SK-N-SH (cell line): ENCODE measurements at regions not wholly inside any gene's neighbourhood (a gene's known extent, or its start where the extent isn't known, plus 50 kb on each side); places are given as distances from the start of the nearest gene placed in this dataset.

Source experiments
- CTCF ChIA-PET: fragments of 300-600, 350-600 bp; formaldehyde crosslinking; extraction: SDS; loops from one replicate; lab custom pipeline; 2021; lab: Yijun Ruan, JAX
- POLR2A ChIA-PET: fragments of 350-600 bp; sonication (Branson Sonifier 250); formaldehyde crosslinking; extraction: SDS; loops from one replicate; lab custom pipeline; 2020; ENCODE audit warnings: antibody characterized with exemption, inconsistent platforms; lab: Yijun Ruan, JAX
- DNase-seq: peaks from one replicate; pipeline ENCODE4 v3.0.0; 2012
- H2AFZ ChIP-seq: fragments of 200-600 bp; sonication (generic); 2 replicates; pipeline ENCODE4 v1.8.1; 2016; ENCODE audit warnings: antibody characterized with exemption, mild to moderate bottlenecking, low read depth
- H3F3A ChIP-seq: fragments of 200-600 bp; sonication (generic); replicated peaks from 2 replicates; pipeline ENCODE3; 2016; ENCODE audit warnings: antibody characterized with exemption, mild to moderate bottlenecking; ENCODE audit not compliant: insufficient read depth
- H3K27ac ChIP-seq, 2 experiments: fragments of 200-500 bp in 1 of 2; fragments of 200-600 bp in 1 of 2; sonication (Bioruptor generic) in 1 of 2; sonication (generic), shearing (Covaris generic) in 1 of 2; 2 replicates each; pipeline versions ENCODE4 v1.5.1 to v1.6.1; 2014 to 2016; ENCODE audit warnings: low read depth in 2 of 2, inconsistent platforms in 1 of 2, low read length in 1 of 2, mild to moderate bottlenecking in 1 of 2, mixed read lengths in 1 of 2
- H3K27me3 ChIP-seq: fragments of 200-600 bp; sonication (generic), shearing (Covaris generic); 2 replicates; pipeline ENCODE4 v1.6.1; 2016; ENCODE audit warnings: mixed run types; ENCODE audit not compliant: insufficient read depth
- H3K36me3 ChIP-seq, 2 experiments: fragments of 200-500 bp in 1 of 2; fragments of 200-600 bp in 1 of 2; sonication (Bioruptor generic) in 1 of 2; sonication (generic) in 1 of 2; replicated peaks in 1 of 2; 2 replicates each; pipeline versions ENCODE3 to v1.5.1; 2014 to 2016; ENCODE audit warnings: low read length in 1 of 2, mild to moderate bottlenecking in 1 of 2; ENCODE audit not compliant: insufficient read depth in 2 of 2, control insufficient read depth in 1 of 2
- H3K4me1 ChIP-seq, 2 experiments: fragments of 200-500 bp in 1 of 2; fragments of 200-600 bp in 1 of 2; sonication (Bioruptor generic) in 1 of 2; sonication (generic), shearing (Covaris generic) in 1 of 2; 2 replicates each; pipeline versions ENCODE4 v1.5.1 to v1.6.1; 2014 to 2016; ENCODE audit warnings: low read depth in 1 of 2, low read length in 1 of 2, mixed run types in 1 of 2; ENCODE audit not compliant: insufficient read depth in 2 of 2, control insufficient read depth in 1 of 2
- H3K4me2 ChIP-seq: fragments of 200-600 bp; sonication (generic), shearing (Covaris generic); 2 replicates; pipeline ENCODE4 v1.6.1; 2017; ENCODE audit warnings: mixed run types
- H3K4me3 ChIP-seq, 2 experiments: fragments of 200-500 bp in 1 of 2; fragments of 200-600 bp in 1 of 2; sonication (Bioruptor generic) in 1 of 2; sonication (generic), shearing (Covaris generic) in 1 of 2; 2 replicates each; pipeline versions ENCODE4 v1.5.1 to v1.8.1; 2014 to 2016; ENCODE audit warnings: low read depth in 2 of 2, inconsistent platforms in 1 of 2, low read length in 1 of 2, mild to moderate bottlenecking in 1 of 2, mixed read lengths in 1 of 2, moderate library complexity in 1 of 2
- H3K79me2 ChIP-seq: fragments of 200-600 bp; sonication (generic); 2 replicates; pipeline ENCODE4 v1.8.1; 2017; ENCODE audit warnings: mild to moderate bottlenecking; ENCODE audit not compliant: insufficient read depth
- H3K9ac ChIP-seq: fragments of 200-600 bp; sonication (generic); 2 replicates; pipeline ENCODE4 v1.6.1; 2017; ENCODE audit warnings: mixed run types
- H3K9me2 ChIP-seq: fragments of 200-600 bp; sonication (generic); 2 replicates; pipeline ENCODE4 v1.6.1; 2017; ENCODE audit warnings: mixed run types
- H3K9me3 ChIP-seq: fragments of 200-600 bp; sonication (generic); 2 replicates; pipeline ENCODE4 v1.6.1; 2017; ENCODE audit warnings: mixed run types, mild to moderate bottlenecking, moderate library complexity
- H4K20me1 ChIP-seq: fragments of 200-600 bp; sonication (generic); 2 replicates; pipeline ENCODE4 v1.6.1; 2017; ENCODE audit warnings: mild to moderate bottlenecking, mixed run types; ENCODE audit not compliant: insufficient read depth
- EP300 ChIP-seq, 2 experiments: IDR thresholded peaks; 2 replicates each; pipeline versions ENCODE4 v1.4.0 to v1.6.1; 2012; ENCODE audit warnings: borderline replicate concordance in 1 of 2, low read depth in 1 of 2, low read length in 1 of 2
- FOSL2 ChIP-seq: IDR thresholded peaks from 2 replicates; pipeline ENCODE4 v1.4.0; 2012; ENCODE audit warnings: low read depth, mild to moderate bottlenecking, moderate library complexity, borderline replicate concordance
- FOXJ3 ChIP-seq: sonication (generic); formaldehyde crosslinking; IDR thresholded peaks from 2 replicates; pipeline ENCODE4 v1.5.1; 2020; ENCODE audit warnings: mild to moderate bottlenecking, missing genetic modification reagents
- FOXM1 ChIP-seq: IDR thresholded peaks from 2 replicates; pipeline ENCODE4 v1.4.0; 2012; ENCODE audit warnings: low read depth, mild to moderate bottlenecking
- GATA2 ChIP-seq: sonication (generic); formaldehyde crosslinking; IDR thresholded peaks from 2 replicates; pipeline ENCODE4 v1.5.0; 2020; ENCODE audit warnings: mild to moderate bottlenecking, missing genetic modification reagents
- MXI1 ChIP-seq: IDR thresholded peaks from 2 replicates; pipeline ENCODE4 v1.6.1; 2012; ENCODE audit warnings: mild to moderate bottlenecking, low read depth, low read length, improper control_type of control experiment
- NFIC ChIP-seq: IDR thresholded peaks from 2 replicates; pipeline ENCODE4 v1.4.0; 2012; ENCODE audit warnings: borderline replicate concordance
- NRF1 ChIP-seq: IDR thresholded peaks from 2 replicates; pipeline ENCODE4 v1.6.1; 2012; ENCODE audit warnings: low read depth, mild to moderate bottlenecking, low read length
- RCOR1 ChIP-seq: fragments of 150-350 bp; IDR thresholded peaks from 2 replicates; pipeline ENCODE4 v1.6.1; 2017; ENCODE audit warnings: antibody characterized with exemption, low read length
- RFX5 ChIP-seq: IDR thresholded peaks from 2 replicates; pipeline ENCODE4 v1.6.1; 2012; ENCODE audit warnings: mild to moderate bottlenecking, improper control_type of control experiment, low read length
- RXRA ChIP-seq: IDR thresholded peaks from 2 replicates; pipeline ENCODE4 v1.4.0; 2012; ENCODE audit warnings: low read depth, mild to moderate bottlenecking, borderline replicate concordance
- TEAD4 ChIP-seq: IDR thresholded peaks from 2 replicates; pipeline ENCODE4 v1.4.0; 2012; ENCODE audit warnings: mild to moderate bottlenecking, borderline replicate concordance; ENCODE audit not compliant: insufficient read depth
- YY1 ChIP-seq: IDR thresholded peaks from 2 replicates; pipeline ENCODE4 v1.4.0; 2012; ENCODE audit warnings: low read depth, mild to moderate bottlenecking
- WGBS: methylation state at CpG from one replicate; pipeline ENCODE4 v1.1.6; 2017; ENCODE audit warnings: low lambda C conversion rate; 5-methylcytosine and 5-hydroxymethylcytosine counted together
- TF ChIP-seq, protein P1 (sequence below): fragments of 150-350 bp; IDR thresholded peaks from 2 replicates; pipeline ENCODE4 v1.6.1; 2016; ENCODE audit warnings: mild to moderate bottlenecking, low read depth, low read length
- TF ChIP-seq, protein P2 (sequence below): IDR thresholded peaks from 2 replicates; pipeline ENCODE4 v1.4.0; 2012; ENCODE audit warnings: low read depth
- TF ChIP-seq, protein P3 (sequence below): IDR thresholded peaks from 2 replicates; pipeline ENCODE4 v1.4.0; 2012; ENCODE audit warnings: low read depth, borderline replicate concordance
- TF ChIP-seq, protein P4 (sequence below): fragments of 150-350 bp; IDR thresholded peaks from 2 replicates; pipeline ENCODE4 v1.6.1; 2017; ENCODE audit warnings: antibody characterized with exemption, low read length, low read depth, borderline replicate concordance
- TF ChIP-seq, protein P5 (sequence below): IDR thresholded peaks from 2 replicates; pipeline ENCODE4 v1.6.1; 2012; ENCODE audit warnings: mild to moderate bottlenecking, low read depth, low read length, moderate library complexity

DNA sequence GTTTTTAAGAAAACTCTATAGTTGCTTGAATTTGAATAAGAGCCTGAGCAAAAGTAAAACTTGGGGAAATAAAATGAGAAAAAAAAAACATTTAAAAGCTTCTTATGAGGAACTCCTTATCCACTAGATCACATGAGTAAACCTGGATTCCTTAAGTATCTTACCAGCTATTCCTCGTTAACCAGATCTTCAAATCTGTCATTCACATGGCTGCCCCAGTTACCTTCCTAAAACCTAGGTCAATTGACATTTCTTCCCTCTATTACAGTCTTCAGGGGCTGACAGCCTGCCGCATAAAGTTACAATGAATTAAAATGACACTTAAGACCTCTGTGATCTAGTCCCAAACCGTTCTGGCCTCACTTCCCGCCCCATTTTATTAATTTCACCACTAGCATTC is 583.6 kb downstream of the NR2F2 start:
- Histone ChIP-seq H3K4me3 (no peak overlapping the region), H3K27me3 (no peaks in the 10 kb centered on the region), H3F3A (no peaks in the 10 kb centered on the region), H3K4me1 (no peaks in the 10 kb centered on the region), H2AFZ (no peak overlapping the region), H4K20me1 (no peaks in the 10 kb centered on the region), H3K9ac (no peak overlapping the region), H3K4me2 (no peak overlapping the region), H3K9me2 (no peaks in the 10 kb centered on the region), H3K79me2 (no peaks in the 10 kb centered on the region), H3K36me3 (no peaks in the 10 kb centered on the region), H3K27ac (no peak overlapping the region), H3K9me3 (peaks cover 9% of the 10 kb centered on the region)
- ChIA-PET POLR2A (no interaction called here), CTCF (no interaction called here)
- no peak for DNase-seq
- no peak for TF ChIP-seq RXRA
- TF ChIP-seq, protein P1, sequence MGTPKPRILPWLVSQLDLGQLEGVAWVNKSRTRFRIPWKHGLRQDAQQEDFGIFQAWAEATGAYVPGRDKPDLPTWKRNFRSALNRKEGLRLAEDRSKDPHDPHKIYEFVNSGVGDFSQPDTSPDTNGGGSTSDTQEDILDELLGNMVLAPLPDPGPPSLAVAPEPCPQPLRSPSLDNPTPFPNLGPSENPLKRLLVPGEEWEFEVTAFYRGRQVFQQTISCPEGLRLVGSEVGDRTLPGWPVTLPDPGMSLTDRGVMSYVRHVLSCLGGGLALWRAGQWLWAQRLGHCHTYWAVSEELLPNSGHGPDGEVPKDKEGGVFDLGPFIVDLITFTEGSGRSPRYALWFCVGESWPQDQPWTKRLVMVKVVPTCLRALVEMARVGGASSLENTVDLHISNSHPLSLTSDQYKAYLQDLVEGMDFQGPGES = no peak
- no peak for TF ChIP-seq GATA2 (CRISPR knock-in tag)
- TF ChIP-seq, protein P2, sequence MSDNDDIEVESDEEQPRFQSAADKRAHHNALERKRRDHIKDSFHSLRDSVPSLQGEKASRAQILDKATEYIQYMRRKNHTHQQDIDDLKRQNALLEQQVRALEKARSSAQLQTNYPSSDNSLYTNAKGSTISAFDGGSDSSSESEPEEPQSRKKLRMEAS = no peak
- TF ChIP-seq, protein P3, sequence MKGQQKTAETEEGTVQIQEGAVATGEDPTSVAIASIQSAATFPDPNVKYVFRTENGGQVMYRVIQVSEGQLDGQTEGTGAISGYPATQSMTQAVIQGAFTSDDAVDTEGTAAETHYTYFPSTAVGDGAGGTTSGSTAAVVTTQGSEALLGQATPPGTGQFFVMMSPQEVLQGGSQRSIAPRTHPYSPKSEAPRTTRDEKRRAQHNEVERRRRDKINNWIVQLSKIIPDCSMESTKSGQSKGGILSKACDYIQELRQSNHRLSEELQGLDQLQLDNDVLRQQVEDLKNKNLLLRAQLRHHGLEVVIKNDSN = no peak
- no peak for TF ChIP-seq RFX5
- TF ChIP-seq, protein P4, sequence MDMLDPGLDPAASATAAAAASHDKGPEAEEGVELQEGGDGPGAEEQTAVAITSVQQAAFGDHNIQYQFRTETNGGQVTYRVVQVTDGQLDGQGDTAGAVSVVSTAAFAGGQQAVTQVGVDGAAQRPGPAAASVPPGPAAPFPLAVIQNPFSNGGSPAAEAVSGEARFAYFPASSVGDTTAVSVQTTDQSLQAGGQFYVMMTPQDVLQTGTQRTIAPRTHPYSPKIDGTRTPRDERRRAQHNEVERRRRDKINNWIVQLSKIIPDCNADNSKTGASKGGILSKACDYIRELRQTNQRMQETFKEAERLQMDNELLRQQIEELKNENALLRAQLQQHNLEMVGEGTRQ = no peak
- TF ChIP-seq TEAD4 = no peak
- no peak for TF ChIP-seq YY1
- TF ChIP-seq, protein P5, sequence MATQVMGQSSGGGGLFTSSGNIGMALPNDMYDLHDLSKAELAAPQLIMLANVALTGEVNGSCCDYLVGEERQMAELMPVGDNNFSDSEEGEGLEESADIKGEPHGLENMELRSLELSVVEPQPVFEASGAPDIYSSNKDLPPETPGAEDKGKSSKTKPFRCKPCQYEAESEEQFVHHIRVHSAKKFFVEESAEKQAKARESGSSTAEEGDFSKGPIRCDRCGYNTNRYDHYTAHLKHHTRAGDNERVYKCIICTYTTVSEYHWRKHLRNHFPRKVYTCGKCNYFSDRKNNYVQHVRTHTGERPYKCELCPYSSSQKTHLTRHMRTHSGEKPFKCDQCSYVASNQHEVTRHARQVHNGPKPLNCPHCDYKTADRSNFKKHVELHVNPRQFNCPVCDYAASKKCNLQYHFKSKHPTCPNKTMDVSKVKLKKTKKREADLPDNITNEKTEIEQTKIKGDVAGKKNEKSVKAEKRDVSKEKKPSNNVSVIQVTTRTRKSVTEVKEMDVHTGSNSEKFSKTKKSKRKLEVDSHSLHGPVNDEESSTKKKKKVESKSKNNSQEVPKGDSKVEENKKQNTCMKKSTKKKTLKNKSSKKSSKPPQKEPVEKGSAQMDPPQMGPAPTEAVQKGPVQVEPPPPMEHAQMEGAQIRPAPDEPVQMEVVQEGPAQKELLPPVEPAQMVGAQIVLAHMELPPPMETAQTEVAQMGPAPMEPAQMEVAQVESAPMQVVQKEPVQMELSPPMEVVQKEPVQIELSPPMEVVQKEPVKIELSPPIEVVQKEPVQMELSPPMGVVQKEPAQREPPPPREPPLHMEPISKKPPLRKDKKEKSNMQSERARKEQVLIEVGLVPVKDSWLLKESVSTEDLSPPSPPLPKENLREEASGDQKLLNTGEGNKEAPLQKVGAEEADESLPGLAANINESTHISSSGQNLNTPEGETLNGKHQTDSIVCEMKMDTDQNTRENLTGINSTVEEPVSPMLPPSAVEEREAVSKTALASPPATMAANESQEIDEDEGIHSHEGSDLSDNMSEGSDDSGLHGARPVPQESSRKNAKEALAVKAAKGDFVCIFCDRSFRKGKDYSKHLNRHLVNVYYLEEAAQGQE = no peak
- no peak for TF ChIP-seq NRF1
- TF ChIP-seq EP300 (IDR thresholded peaks at IDR 0.05; ENCODE audit: borderline replicate concordance in 1 of 2, low read depth in 1 of 2, low read length in 1 of 2) = no peak
- TF ChIP-seq FOXJ3 (CRISPR knock-in tag) = no peak
- TF ChIP-seq NFIC = no peak
- TF ChIP-seq RCOR1 = no peak
- no peak for TF ChIP-seq FOXM1
- TF ChIP-seq FOSL2 = no peak
- TF ChIP-seq MXI1 = no peak
- 23% methylated on average over 4 of the region's 4 CpGs for WGBS
